Natural killer cell (primary cell): ENCODE measurements at regions not wholly inside any gene's neighbourhood (a gene's known extent, or its start where the extent isn't known, plus 50 kb on each side); places are given as distances from the start of the nearest gene placed in this dataset.
"Not testable (repeated sequence)": the region's sequence is repeated elsewhere in the genome, so short reads cannot be mapped to it uniquely, and the experiment has no call there.

Experiments used
- ATAC-seq, 3 donors: fragments of 150-1000 bp in 2 of 3; fragments of 200-7000 bp in 1 of 3; cut with Tn5 transposase; 1 replicate in 1 of 3; 2 replicates in 2 of 3; pipeline ENCODE4 v1.10.0; 2021; ENCODE audit warnings: mild to moderate bottlenecking in 2 of 3, moderate library complexity in 2 of 3
- DNase-seq, 2 donors: peaks; one replicate each; pipeline versions ENCODE4 v3.0.0 to v3.0.0-alpha.2; 2013 to 2021; ENCODE audit warnings: mixed read lengths in 1 of 2
- H3K27ac ChIP-seq: one replicate; pipeline ENCODE4 v1.5.1; 2013; ENCODE audit warnings: mild to moderate bottlenecking, low read length
- H3K27me3 ChIP-seq: one replicate; pipeline ENCODE4 v1.6.1; 2013; ENCODE audit warnings: low read length; ENCODE audit not compliant: control insufficient read depth, insufficient read depth
- H3K36me3 ChIP-seq: one replicate; pipeline ENCODE4 v1.6.1; 2013; ENCODE audit warnings: low read length; ENCODE audit not compliant: control insufficient read depth, insufficient read depth
- H3K4me1 ChIP-seq: one replicate; pipeline ENCODE4 v1.6.1; 2013; ENCODE audit warnings: low read length; ENCODE audit not compliant: control insufficient read depth, insufficient read depth
- H3K4me3 ChIP-seq: one replicate; pipeline ENCODE4 v1.5.1; 2013; ENCODE audit warnings: low read length
- H3K9me3 ChIP-seq: one replicate; pipeline ENCODE4 v1.6.1; 2013; ENCODE audit warnings: low read length; ENCODE audit not compliant: control insufficient read depth, insufficient read depth
- H3K27ac Mint-ChIP-seq, 2 donors: one replicate each; pipeline ENCODE4 v1.8.0; 2022; ENCODE audit warnings: mild to moderate bottlenecking in 2 of 2, mixed read lengths in 2 of 2, moderate library complexity in 1 of 2
- H3K27me3 Mint-ChIP-seq, 2 donors: one replicate each; pipeline ENCODE4 v1.8.0; 2022; ENCODE audit warnings: low read depth in 2 of 2, mixed read lengths in 2 of 2
- H3K36me3 Mint-ChIP-seq: one replicate; pipeline ENCODE4 v1.8.0; 2022; ENCODE audit warnings: mixed read lengths
- H3K4me1 Mint-ChIP-seq, 2 donors: one replicate each; pipeline ENCODE4 v1.8.0; 2022; ENCODE audit warnings: mixed read lengths in 2 of 2
- H3K4me3 Mint-ChIP-seq: one replicate; pipeline ENCODE4 v1.8.0; 2022; ENCODE audit warnings: mild to moderate bottlenecking, moderate library complexity, mixed read lengths
- H3K9me3 Mint-ChIP-seq, 2 donors: one replicate each; pipeline ENCODE4 v1.8.0; 2022; ENCODE audit warnings: mixed read lengths in 2 of 2
- WGBS: methylation state at CpG from one replicate; pipeline ENCODE4 v1.1.7; 2013; ENCODE audit warnings: missing lambda C conversion rate; ENCODE audit not compliant: insufficient coverage; 5-methylcytosine and 5-hydroxymethylcytosine counted together
- intact Hi-C: fragments of 100-400 bp; cut with micrococcal nuclease; formaldehyde crosslinking; loops from one replicate; pipeline ENCODE4 v1.14.2; 2022
- TF ChIP-seq, protein P1 (sequence below): fragments of 200-600 bp; IDR thresholded peaks from one replicate; pipeline ENCODE4 v1.8.0; 2022; ENCODE audit warnings: antibody characterized with exemption

DNA sequence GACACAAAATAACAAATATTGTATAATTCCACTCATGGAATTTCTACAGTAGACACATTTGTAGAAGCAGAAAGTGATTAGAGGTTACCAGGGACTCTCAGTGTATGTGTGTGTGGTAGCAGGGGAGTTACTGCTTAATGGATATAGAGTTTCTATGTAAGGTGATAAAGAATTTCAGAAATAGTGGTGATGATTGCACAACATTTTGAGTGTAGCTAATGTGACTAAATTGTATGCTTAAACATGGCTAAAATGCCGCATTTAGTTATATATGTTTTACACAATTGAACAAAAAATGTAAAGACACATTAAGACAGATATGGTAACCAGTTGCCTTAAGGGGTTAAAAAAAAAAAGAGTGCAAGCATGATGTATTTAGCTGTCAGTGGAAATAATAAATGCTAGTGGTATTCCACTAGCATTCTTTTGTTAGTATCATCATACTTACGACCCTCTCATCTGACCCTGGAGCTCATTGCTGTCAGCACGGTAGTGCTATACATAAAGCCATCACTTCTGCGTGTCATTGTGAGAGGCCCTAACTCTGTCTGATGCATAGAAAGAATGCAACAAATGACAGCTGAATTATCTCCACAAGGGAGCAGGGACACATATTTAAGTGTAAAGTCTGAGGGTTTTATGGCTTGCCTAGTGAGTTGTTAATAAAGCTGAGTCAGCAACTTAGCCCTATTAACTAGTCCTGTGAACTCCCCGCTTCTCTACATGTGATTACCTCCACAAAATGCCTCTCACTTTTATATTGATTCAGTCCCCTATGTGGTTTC, 134.1 kb upstream of the RXFP2 start:
- Histone ChIP-seq H3K27me3 (no peaks in the 10 kb centered on the region), H3K9me3 (no peaks in the 10 kb centered on the region), H3K4me1 (no peaks in the 10 kb centered on the region), H3K36me3 (no peaks in the 10 kb centered on the region), H3K4me3 (no peak overlapping the region), H3K27ac (no peak overlapping the region)
- intact Hi-C loops, result no loop called here
- H3K9me3 Mint-ChIP-seq, result no peaks in the 10 kb centered on the region
- peaks cover 0 to 4% of the 10 kb centered on the region in 2 donors for H3K4me1 Mint-ChIP-seq
- DNase-seq (no peak), ATAC-seq (no peak)
- H3K27me3 Mint-ChIP-seq, result peaks cover 0 to 11% of the 10 kb centered on the region in 2 donors
- no peak overlapping the region for H3K27ac Mint-ChIP-seq
- 86% methylated on average over 4 of the region's 5 CpGs for WGBS
- no peaks in the 10 kb centered on the region for H3K36me3 Mint-ChIP-seq
- TF ChIP-seq, protein P1, sequence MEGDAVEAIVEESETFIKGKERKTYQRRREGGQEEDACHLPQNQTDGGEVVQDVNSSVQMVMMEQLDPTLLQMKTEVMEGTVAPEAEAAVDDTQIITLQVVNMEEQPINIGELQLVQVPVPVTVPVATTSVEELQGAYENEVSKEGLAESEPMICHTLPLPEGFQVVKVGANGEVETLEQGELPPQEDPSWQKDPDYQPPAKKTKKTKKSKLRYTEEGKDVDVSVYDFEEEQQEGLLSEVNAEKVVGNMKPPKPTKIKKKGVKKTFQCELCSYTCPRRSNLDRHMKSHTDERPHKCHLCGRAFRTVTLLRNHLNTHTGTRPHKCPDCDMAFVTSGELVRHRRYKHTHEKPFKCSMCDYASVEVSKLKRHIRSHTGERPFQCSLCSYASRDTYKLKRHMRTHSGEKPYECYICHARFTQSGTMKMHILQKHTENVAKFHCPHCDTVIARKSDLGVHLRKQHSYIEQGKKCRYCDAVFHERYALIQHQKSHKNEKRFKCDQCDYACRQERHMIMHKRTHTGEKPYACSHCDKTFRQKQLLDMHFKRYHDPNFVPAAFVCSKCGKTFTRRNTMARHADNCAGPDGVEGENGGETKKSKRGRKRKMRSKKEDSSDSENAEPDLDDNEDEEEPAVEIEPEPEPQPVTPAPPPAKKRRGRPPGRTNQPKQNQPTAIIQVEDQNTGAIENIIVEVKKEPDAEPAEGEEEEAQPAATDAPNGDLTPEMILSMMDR, result no peak
- no peak overlapping the region for H3K4me3 Mint-ChIP-seq

DNA sequence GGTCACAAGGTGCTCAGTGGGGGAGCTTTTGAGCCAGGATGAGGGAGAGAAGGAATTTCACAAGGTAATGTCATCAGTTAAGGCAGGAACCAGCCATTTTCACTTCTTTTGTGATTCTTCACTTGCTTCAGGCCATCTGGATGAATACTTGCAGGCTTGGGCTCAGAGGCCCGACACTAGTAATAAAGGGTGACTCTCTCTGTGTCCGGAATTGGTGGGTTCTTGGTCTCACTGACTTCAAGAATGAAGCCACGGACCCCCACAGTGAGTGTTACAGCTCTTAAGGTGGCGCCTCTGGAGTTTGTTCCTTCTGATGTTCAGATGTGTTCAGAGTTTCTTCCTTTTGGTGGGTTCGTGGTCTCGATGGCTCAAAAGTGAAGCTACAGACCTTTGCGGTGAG, 131.8 kb upstream of the RXFP2 start:
- H3K36me3 ChIP-seq, H3K4me3 ChIP-seq, H3K9me3 ChIP-seq, H3K27ac ChIP-seq, H3K9me3 Mint-ChIP-seq, H3K4me3 Mint-ChIP-seq, H3K4me1 Mint-ChIP-seq, H3K4me1 ChIP-seq, H3K27ac Mint-ChIP-seq, intact Hi-C loops, H3K36me3 Mint-ChIP-seq, DNase-seq, H3K27me3 Mint-ChIP-seq, H3K27me3 ChIP-seq, ATAC-seq: not testable (repeated sequence)
- 88% methylated on average over 7 of the region's 7 CpGs for WGBS

DNA sequence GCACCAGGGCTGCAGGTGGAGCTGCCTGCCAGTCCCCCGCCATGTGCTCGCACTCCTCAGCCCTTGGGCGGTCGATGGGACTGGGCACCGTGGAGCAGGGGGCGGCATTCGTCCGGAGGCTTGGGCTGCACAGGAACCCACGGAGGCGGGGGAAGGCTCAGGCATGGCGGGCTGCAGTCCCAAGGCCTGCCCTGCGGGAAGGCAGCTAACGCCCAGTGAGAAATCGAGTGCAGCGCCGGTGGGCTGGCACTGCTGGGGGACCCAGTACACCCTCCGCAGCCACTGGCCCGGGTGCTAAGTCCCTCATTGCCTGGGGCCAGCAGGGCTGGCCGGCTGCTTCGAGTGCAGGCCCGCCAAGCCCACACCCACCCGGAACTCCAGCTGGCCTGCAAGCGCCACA, 130.5 kb upstream of the RXFP2 start:
- H3K9me3 ChIP-seq, H3K36me3 Mint-ChIP-seq, DNase-seq, H3K27me3 ChIP-seq, ATAC-seq, H3K4me1 ChIP-seq, H3K4me3 ChIP-seq, H3K27ac ChIP-seq, H3K27me3 Mint-ChIP-seq, H3K4me1 Mint-ChIP-seq, H3K36me3 ChIP-seq, H3K4me3 Mint-ChIP-seq, H3K9me3 Mint-ChIP-seq, H3K27ac Mint-ChIP-seq, intact Hi-C loops: not testable (repeated sequence)
- 88% methylated on average over 21 of the region's 23 CpGs for WGBS

DNA sequence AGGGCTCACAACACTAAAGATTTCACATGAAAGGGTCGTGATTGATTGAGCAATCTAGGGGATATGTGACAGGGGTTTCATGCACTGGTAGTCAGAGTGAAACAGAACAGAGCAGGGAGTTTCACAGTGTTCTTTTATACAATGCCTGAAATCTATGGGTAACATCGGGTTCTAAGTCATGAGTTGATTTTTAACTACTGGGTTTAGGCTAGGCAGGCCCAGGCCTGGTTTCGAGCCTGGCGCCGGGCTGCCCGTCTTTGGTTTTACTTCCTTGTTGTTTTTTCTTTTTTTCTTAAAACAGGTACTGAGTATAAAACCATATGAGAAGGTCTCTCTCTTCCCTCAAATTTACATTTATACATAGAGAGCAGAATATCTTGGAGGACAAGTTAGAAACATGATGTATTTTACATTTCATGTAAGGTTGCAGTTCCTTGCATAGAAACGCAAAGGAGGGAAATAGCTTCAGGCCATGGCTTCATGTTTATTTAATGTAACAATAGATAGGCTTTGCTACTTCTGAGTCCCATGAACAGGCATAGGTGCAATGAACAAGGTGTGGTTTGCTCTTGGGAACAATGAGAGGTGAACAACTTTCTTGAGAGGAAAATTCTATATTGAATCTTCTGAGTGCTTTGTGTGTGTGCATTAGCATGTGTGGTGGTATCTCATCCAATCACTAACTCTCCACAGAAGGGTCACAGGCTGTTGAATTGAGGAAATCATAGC, 128.9 kb upstream of the RXFP2 start:
- Mint-ChIP-seq H3K27me3 (no peaks in the 10 kb centered on the region), H3K4me3 (no peak overlapping the region), H3K27ac (no peak overlapping the region), H3K9me3 (peaks cover 0 to 3% of the 10 kb centered on the region in 2 donors), H3K36me3 (no peaks in the 10 kb centered on the region), H3K4me1 (peaks cover 0 to 4% of the 10 kb centered on the region in 2 donors)
- Histone ChIP-seq H3K4me3 (no peak overlapping the region), H3K27ac (no peak overlapping the region), H3K36me3 (no peaks in the 10 kb centered on the region), H3K9me3 (no peaks in the 10 kb centered on the region), H3K27me3 (no peaks in the 10 kb centered on the region), H3K4me1 (no peaks in the 10 kb centered on the region)
- DNase-seq, result no peak
- TF ChIP-seq, protein P1, result no peak
- ATAC-seq, result no peak
- intact Hi-C loops, result no loop called here
- 95% methylated on average over 6 of the region's 7 CpGs for WGBS
